Common myeloid progenitor, CD34-positive (primary cell): ENCODE measurements at regions not wholly inside any gene's neighbourhood (a gene's known extent, or its start where the extent isn't known, plus 50 kb on each side); places are given as distances from the start of the nearest gene placed in this dataset.

ENCODE experiments used
- CTCF ChIA-PET: fragments of 350-600 bp; sonication (Branson Sonifier 250); formaldehyde crosslinking; loops from one replicate; lab custom pipeline; 2021; ENCODE audit warnings: antibody characterized with exemption; lab: Charles Lee
- POLR2A ChIA-PET: fragments of 350-600 bp; sonication (Branson Sonifier 250); formaldehyde crosslinking; loops from one replicate; lab custom pipeline; 2021; ENCODE audit warnings: antibody characterized with exemption; lab: Charles Lee
- DNase-seq, 3 donors: peaks; one replicate each; pipeline versions ENCODE4 v3.0.0 to v3.0.0-alpha.2; 2013
- H3K27ac ChIP-seq, 2 experiments: 1 replicate in 1 of 2; 2 replicates in 1 of 2; pipeline ENCODE4 v1.7.0; 2013; ENCODE audit warnings: inconsistent platforms in 2 of 2, low read length in 2 of 2, mild to moderate bottlenecking in 2 of 2, low read depth in 1 of 2, moderate library complexity in 1 of 2; ENCODE audit not compliant: severe bottlenecking in 2 of 2, insufficient read depth in 1 of 2, poor library complexity in 1 of 2
- H3K27me3 ChIP-seq, 5 experiments: replicated peaks in 2 of 5; 1 replicate in 3 of 5; 2 replicates in 2 of 5; pipeline versions ENCODE4 v1.6.1 to v1.7.0; 2013; ENCODE audit warnings: low read length in 4 of 5, mild to moderate bottlenecking in 2 of 5, moderate library complexity in 2 of 5, inconsistent platforms in 1 of 5; ENCODE audit not compliant: insufficient read depth in 5 of 5, control insufficient read depth in 4 of 5
- H3K36me3 ChIP-seq, 4 experiments: 1 replicate in 2 of 4; 2 replicates in 2 of 4; pipeline versions ENCODE4 v1.6.1 to v1.7.0; 2013; ENCODE audit warnings: low read length in 3 of 4, control low read depth in 1 of 4, mild to moderate bottlenecking in 1 of 4; ENCODE audit not compliant: control insufficient read depth in 4 of 4, insufficient read depth in 4 of 4
- H3K4me1 ChIP-seq, 4 experiments: 1 replicate in 3 of 4; 2 replicates in 1 of 4; pipeline versions ENCODE4 v1.6.1 to v1.7.1; 2013; ENCODE audit warnings: low read length in 3 of 4, mild to moderate bottlenecking in 3 of 4, control low read depth in 1 of 4, inconsistent platforms in 1 of 4, moderate library complexity in 1 of 4; ENCODE audit not compliant: control insufficient read depth in 4 of 4, insufficient read depth in 4 of 4; ENCODE audit errors: control extremely low read depth in 1 of 4
- H3K4me3 ChIP-seq, 7 experiments: 1 replicate in 4 of 7; 2 replicates in 3 of 7; pipeline versions ENCODE4 v1.5.1 to v1.7.0; 2013; ENCODE audit warnings: mild to moderate bottlenecking in 7 of 7, low read length in 6 of 7, moderate library complexity in 6 of 7, inconsistent platforms in 2 of 7, low read depth in 2 of 7, control low read depth in 1 of 7; ENCODE audit not compliant: insufficient read depth in 4 of 7, control insufficient read depth in 1 of 7; ENCODE audit errors: extremely low read depth in 1 of 7
- H3K9me3 ChIP-seq, 5 experiments: 1 replicate in 4 of 5; 2 replicates in 1 of 5; pipeline versions ENCODE4 v1.6.1 to v1.7.1; 2013; ENCODE audit warnings: low read length in 4 of 5, mild to moderate bottlenecking in 2 of 5, inconsistent platforms in 1 of 5, low read depth in 1 of 5, moderate library complexity in 1 of 5; ENCODE audit not compliant: control insufficient read depth in 4 of 5, insufficient read depth in 2 of 5; ENCODE audit errors: control extremely low read depth in 1 of 5
- WGBS: methylation state at CpG from one replicate; pipeline ENCODE4 v1.1.5; 2013; ENCODE audit not compliant: insufficient coverage; 5-methylcytosine and 5-hydroxymethylcytosine counted together

DNA sequence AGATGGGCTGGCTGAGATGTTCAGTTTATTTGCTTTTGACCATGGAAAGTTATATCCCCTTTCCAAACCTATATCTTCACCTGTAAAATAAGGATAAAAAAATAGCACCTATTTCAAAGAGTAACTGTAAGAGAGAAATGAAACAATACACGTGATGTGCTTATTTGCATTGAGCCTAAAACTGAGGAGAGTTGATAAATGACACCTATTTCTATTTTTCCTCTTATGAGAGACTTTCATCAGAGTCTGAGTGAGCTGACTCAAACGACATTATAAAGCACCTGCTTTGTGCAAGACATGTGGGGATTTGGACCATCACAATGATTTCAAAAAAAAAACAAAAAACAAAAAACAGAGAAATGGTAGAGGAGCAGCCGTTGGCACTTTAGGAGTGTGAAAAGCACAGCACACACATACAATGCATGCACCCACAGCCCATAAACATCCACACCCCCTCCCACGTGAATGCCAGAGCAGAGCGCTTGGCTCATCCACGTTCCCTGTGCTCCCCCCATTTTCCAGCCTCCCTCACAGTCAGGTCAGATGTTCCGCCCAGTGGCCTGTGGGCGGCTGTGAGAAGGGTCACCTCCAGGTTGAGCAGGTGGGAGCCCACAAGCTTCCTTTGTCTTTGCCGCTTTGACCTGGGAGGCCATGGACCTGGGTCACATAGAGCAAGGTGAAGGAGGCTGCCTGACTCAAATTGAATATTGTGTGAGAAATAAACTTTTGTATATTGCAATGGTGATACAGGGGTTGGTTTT, 253.2 kb upstream of the ZNF32 start:
- no peak for DNase-seq
- Histone ChIP-seq H3K36me3 (no peaks in the 10 kb centered on the region), H3K27ac (no peak overlapping the region), H3K27me3 (peaks cover 7 to 75% (median 31%) of the 10 kb centered on the region in 5 experiments), H3K4me1 (peaks cover 0 to 18% (median 8%) of the 10 kb centered on the region in 4 experiments), H3K9me3 (no peaks in the 10 kb centered on the region), H3K4me3 (no peak overlapping the region)
- POLR2A ChIA-PET: no interaction called here
- CTCF ChIA-PET: interaction anchor here (1.1 to 1.5 kb wide), 3 partner anchors 9 to 103 kb away, joined by 3 to 4 read pairs (median 3); no protein-coding TSS in a partner anchor
- 88% methylated on average over 7 of the region's 9 CpGs for WGBS

DNA sequence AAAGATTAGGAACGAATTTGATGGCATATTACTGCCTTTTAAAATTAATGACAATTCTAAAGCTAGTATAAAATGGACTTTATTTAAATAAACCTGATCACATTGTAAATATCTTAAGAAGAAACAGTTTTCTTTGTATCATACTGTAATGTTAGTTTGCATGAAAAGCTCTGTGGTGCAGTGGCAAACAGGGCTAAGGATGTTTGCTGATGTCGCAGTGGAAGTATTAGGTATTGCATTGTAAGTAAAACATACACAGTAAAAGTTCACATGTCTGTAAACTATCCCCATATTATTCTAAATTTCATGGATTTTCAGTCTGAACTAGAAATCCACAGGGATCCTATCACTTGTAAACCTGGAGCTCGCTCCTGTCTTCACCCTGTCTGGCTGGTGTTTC, 252.6 kb upstream of the ZNF32 start:
- peak in 1 of 3 donors; percentile 35 for DNase-seq
- no peak overlapping the region for H3K27ac ChIP-seq
- CTCF ChIA-PET: interaction anchor here (1.2 to 1.6 kb wide), 3 partner anchors 9 to 218 kb away, joined by 3 to 4 read pairs (median 3); no protein-coding TSS in a partner anchor
- WGBS: no CpG with 5 or more reads among the region's 3 CpGs
- H3K9me3 ChIP-seq: no peaks in the 10 kb centered on the region
- peaks cover 7 to 75% (median 28%) of the 10 kb centered on the region in 5 experiments for H3K27me3 ChIP-seq
- H3K4me1 ChIP-seq: peaks cover 0 to 18% (median 8%) of the 10 kb centered on the region in 4 experiments
- H3K4me3 ChIP-seq: no peak overlapping the region
- POLR2A ChIA-PET: no interaction called here
- H3K36me3 ChIP-seq: no peaks in the 10 kb centered on the region

DNA sequence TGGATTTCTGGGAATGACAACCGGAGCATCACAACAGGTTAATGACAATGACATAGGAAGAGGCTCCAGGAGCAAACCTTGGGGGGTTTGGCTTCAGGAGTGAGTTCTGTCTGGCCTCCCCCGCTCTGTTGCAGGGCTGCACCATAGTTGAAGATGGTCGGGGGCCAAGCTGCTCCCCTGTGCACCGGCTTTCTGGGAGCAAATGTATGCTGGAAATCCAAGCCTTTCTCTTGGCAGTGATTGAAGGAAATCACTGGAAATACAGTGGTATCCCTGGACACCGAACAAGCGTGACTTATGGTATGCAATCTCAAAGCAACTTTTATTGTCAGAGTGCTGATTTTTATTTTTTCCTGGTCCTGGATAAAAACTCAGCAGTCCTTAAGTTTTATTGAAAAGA, 251.9 kb upstream of the ZNF32 start:
- POLR2A ChIA-PET: no interaction called here
- no peaks in the 10 kb centered on the region for H3K9me3 ChIP-seq
- H3K36me3 ChIP-seq: no peaks in the 10 kb centered on the region
- WGBS: 97% methylated on average over 6 of the region's 6 CpGs
- no peak for DNase-seq
- H3K27me3 ChIP-seq: peaks cover 7 to 73% (median 24%) of the 10 kb centered on the region in 5 experiments
- no peak overlapping the region for H3K4me3 ChIP-seq
- H3K4me1 ChIP-seq: peaks cover 0 to 16% (median 8%) of the 10 kb centered on the region in 4 experiments
- H3K27ac ChIP-seq: no peak overlapping the region
- CTCF ChIA-PET: interaction anchor here (0.8 to 1.6 kb wide), 3 partner anchors 22 to 218 kb away, joined by 3 read pairs; no protein-coding TSS in a partner anchor

DNA sequence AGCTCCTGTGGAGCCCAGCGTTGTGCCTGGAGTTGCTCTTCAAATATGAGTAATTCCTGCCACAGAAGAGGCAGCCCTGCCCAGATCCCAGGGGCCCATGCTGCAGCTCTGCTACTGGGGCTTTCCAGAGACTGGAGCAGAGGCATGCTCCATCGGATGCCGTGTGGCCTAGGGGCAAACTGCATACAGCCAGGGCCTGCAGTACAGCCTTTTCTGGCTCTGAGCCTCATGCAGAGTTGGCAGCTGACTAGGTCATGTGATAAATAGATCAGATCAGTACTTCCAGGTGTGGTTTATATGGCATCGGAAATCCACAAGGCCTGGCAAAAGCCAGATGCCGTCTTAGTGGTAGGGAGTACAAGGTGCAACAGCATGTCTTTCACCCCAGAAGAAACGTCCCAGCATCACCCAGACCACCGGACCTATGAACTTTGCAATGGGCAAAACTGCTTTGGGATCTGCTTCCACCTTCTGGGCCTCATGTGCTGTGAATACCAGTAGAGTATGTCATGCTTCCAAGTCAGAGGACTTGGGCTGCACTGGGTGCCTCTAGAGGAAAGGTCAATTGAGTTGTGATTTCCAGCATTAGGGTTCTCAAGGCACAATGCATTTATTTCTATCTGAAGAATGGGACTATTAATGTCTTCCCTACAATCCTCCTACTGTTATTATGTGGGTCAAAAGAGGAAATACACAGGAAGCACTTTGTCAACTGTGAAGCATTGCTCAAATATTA, 250.7 kb upstream of the ZNF32 start:
- WGBS: 21% methylated on average over 7 of the region's 7 CpGs
- Histone ChIP-seq H3K4me1 (peaks cover 0 to 15% (median 8%) of the 10 kb centered on the region in 4 experiments), H3K9me3 (no peaks in the 10 kb centered on the region), H3K27ac (no peak overlapping the region), H3K4me3 (no peak overlapping the region), H3K27me3 (peaks cover 7 to 74% (median 23%) of the 10 kb centered on the region in 5 experiments), H3K36me3 (no peaks in the 10 kb centered on the region)
- DNase-seq: peak; percentile 36 to 82 (median 69)
- ChIA-PET POLR2A (no interaction called here), CTCF (interaction anchor here (0.8 to 1.6 kb wide), 2 partner anchors 23 to 216 kb away, joined by 3 read pairs; no protein-coding TSS in a partner anchor)

DNA sequence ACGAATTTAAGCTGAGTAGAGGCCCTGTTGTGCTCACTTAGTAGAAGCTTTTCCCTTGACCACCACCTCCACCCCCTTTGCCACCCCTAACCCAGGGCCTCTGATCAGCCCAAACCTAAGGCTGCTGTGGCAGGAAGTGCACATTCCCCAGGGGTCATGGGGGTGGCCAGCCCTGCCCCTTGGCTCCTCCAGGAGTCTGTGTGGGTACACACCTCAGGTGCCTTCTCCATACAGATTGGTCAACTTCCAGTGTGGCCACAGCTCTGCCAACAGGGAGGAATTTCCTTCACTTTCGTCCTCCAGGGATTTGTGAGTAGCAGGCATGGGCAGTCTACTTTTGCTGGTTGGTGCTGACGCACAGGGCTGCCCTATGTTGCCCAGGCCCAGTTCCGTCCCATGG, 249.9 kb upstream of the ZNF32 start:
- no peaks in the 10 kb centered on the region for H3K9me3 ChIP-seq
- POLR2A ChIA-PET: no interaction called here
- H3K36me3 ChIP-seq: no peaks in the 10 kb centered on the region
- H3K4me3 ChIP-seq: no peak overlapping the region
- H3K27ac ChIP-seq: no peak overlapping the region
- DNase-seq: no peak
- H3K4me1 ChIP-seq: peaks cover 0 to 15% (median 8%) of the 10 kb centered on the region in 4 experiments
- peaks cover 7 to 73% (median 21%) of the 10 kb centered on the region in 5 experiments for H3K27me3 ChIP-seq
- CTCF ChIA-PET: no interaction called here
- 91% methylated on average over 4 of the region's 4 CpGs for WGBS

DNA sequence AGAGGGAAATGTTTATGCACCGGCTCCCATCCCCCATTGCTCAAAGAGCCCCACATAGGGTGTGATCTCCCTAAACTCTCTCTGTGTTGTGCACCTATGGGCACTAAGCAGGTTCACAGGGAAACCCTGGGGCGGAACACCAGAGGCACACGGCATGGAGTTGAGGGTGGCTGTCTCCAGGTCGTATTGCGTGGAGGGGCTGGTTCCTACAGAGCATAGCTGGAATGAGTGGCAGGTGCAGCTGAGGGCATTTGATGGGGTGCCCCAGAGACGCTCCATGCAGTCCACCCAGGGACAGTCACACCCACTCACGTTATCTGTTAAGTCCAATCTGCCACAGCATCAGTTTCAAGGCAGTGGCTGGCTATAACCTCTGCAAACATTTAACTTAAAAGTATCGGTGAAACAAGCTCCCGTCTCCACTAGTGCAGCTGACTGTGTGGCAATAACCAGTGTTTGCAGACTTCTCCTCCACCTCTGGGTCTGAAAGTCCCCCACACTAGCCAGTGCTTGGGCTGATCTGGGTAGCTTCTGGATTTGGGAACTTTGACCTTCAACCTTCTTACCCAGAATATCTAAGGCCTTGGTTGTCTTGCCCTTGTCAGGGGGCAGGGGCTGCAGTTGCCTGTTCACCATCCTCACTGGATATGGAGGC, 249.2 kb upstream of the ZNF32 start:
- no peaks in the 10 kb centered on the region for H3K36me3 ChIP-seq
- 83% methylated on average over 7 of the region's 9 CpGs for WGBS
- CTCF ChIA-PET: interaction anchor here (0.6 to 1.4 kb wide), 4 partner anchors 12 to 135 kb away, joined by 3 to 4 read pairs (median 4); no protein-coding TSS in a partner anchor

More for the DNA sequence above, 249.2 kb upstream of the ZNF32 start:
- H3K9me3 ChIP-seq: no peaks in the 10 kb centered on the region
- POLR2A ChIA-PET: no interaction called here
- DNase-seq: no peak
- H3K4me1 ChIP-seq: peaks cover 0 to 15% (median 8%) of the 10 kb centered on the region in 4 experiments
- H3K27ac ChIP-seq: no peak overlapping the region
- peaks cover 3 to 70% (median 19%) of the 10 kb centered on the region in 5 experiments for H3K27me3 ChIP-seq
- no peak overlapping the region for H3K4me3 ChIP-seq
